ENCODE measurements at regions not wholly inside any gene's neighbourhood (a gene's known extent, or its start where the extent isn't known, plus 50 kb on each side); places are given as distances from the start of the nearest gene placed in this dataset.

GRCh38 chr7:85570898-85571297, 384.0 kb upstream of the SEMA3D start:
- TF ChIP-seq EZH2 (IDR thresholded peaks at IDR 0.05; ENCODE audit: borderline replicate concordance, low read depth, low read length, severe bottlenecking) = no peak
- no peak for TF ChIP-seq CTCF (IDR thresholded peaks at IDR 0.05; ENCODE audit: borderline replicate concordance, extremely low read depth, low read length, poor library complexity, severe bottlenecking)
